IPS-NIHi7 (cell line): ENCODE measurements at regions not wholly inside any gene's neighbourhood (a gene's known extent, or its start where the extent isn't known, plus 50 kb on each side); places are given as distances from the start of the nearest gene placed in this dataset.
A peak's percentile ranks its signal among the peaks of the same experiment; 100 is the strongest.
"Not testable (repeated sequence)": the region's sequence is repeated elsewhere in the genome, so short reads cannot be mapped to it uniquely, and the experiment has no call there.

Source experiments
- DNase-seq: peaks from one replicate; pipeline ENCODE4 v3.0.0; 2012; ENCODE audit warnings: mixed read lengths; ENCODE audit errors: extremely low spot score

- no peak for DNase-seq
These were observed 84.8 kb upstream of the ID2 start for GRCh38 chr2:8597094-8597493.

GRCh38 chr2:8597559-8598225, 84.2 kb upstream of the ID2 start:
- DNase-seq: no peak

GRCh38 chr2:8598295-8599165, 83.3 kb upstream of the ID2 start:
- DNase-seq: no peak

GRCh38 chr2:8599421-8600242, 82.2 kb upstream of the ID2 start:
- DNase-seq: no peak

- no peak for DNase-seq
These were observed 81.4 kb upstream of the ID2 start for GRCh38 chr2:8600456-8600855.

GRCh38 chr2:8602809-8603208, 79.0 kb upstream of the ID2 start:
- DNase-seq: no peak

- not testable (repeated sequence) for DNase-seq
These were observed 78.5 kb upstream of the ID2 start for GRCh38 chr2:8603356-8603755.

- no peak for DNase-seq
These were observed 77.6 kb upstream of the ID2 start for GRCh38 chr2:8604262-8604661.

- no peak for DNase-seq
These were observed 76.3 kb upstream of the ID2 start for GRCh38 chr2:8605351-8606065.

GRCh38 chr2:8606226-8606625, 75.6 kb upstream of the ID2 start:
- DNase-seq: no peak

GRCh38 chr2:8606649-8607550, 75.0 kb upstream of the ID2 start:
- no peak for DNase-seq

GRCh38 chr2:8607606-8608005, 74.2 kb upstream of the ID2 start:
- no peak for DNase-seq

GRCh38 chr2:8608411-8608954, 73.4 kb upstream of the ID2 start:
- DNase-seq: no peak

- DNase-seq: peak; percentile 73
These were observed 72.5 kb upstream of the ID2 start for GRCh38 chr2:8609357-8609811.

- not testable (repeated sequence) for DNase-seq
These were observed 71.1 kb upstream of the ID2 start for GRCh38 chr2:8610775-8611174.

- DNase-seq: no peak
These were observed 70.6 kb upstream of the ID2 start for GRCh38 chr2:8611246-8611645.

GRCh38 chr2:8611700-8612099, 70.2 kb upstream of the ID2 start:
- DNase-seq: no peak

GRCh38 chr2:8612734-8613179, 69.1 kb upstream of the ID2 start:
- no peak for DNase-seq

GRCh38 chr2:8613207-8613999, 68.5 kb upstream of the ID2 start:
- not testable (repeated sequence) for DNase-seq
